Panc1 (cell line): ENCODE measurements at regions not wholly inside any gene's neighbourhood (a gene's known extent, or its start where the extent isn't known, plus 50 kb on each side); places are given as distances from the start of the nearest gene placed in this dataset.

ENCODE experiments used
- ATAC-seq: fragments of 200-7000 bp; cut with Tn5 transposase; 2 replicates; pipeline ENCODE4 v1.9.1; 2020; ENCODE audit warnings: mild to moderate bottlenecking, moderate library complexity
- BruUV-seq: library from RNA; stranded (reverse); fragments of 400-500 nt; replicated peaks from 2 replicates; lab custom pipeline; 2021; lab: Mats Ljungman, UMichigan
- CTCF ChIA-PET: fragments of 300-600 bp; sonication (Branson Sonifier 250); formaldehyde crosslinking; loops from one replicate; lab custom pipeline; 2022; ENCODE audit warnings: antibody characterized with exemption; lab: Charles Lee
- POLR2A ChIA-PET: fragments of 300-600 bp; sonication (Branson Sonifier 250); formaldehyde crosslinking; loops from one replicate; lab custom pipeline; 2022; ENCODE audit warnings: antibody characterized with exemption; lab: Charles Lee
- DNase-seq: peaks from one replicate; pipeline ENCODE4 v3.0.0-alpha.2; 2010; ENCODE audit warnings: low read depth, low spot score
- H3K27ac ChIP-seq: 2 replicates; pipeline ENCODE4 v1.5.1; 2011; ENCODE audit warnings: mild to moderate bottlenecking, low read length, inconsistent platforms
- H3K27me3 ChIP-seq: fragments of 200-500 bp; sonication (Bioruptor generic); 2 replicates; pipeline ENCODE4 v1.6.0; 2014; ENCODE audit warnings: low read length, inconsistent platforms; ENCODE audit not compliant: control insufficient read depth, insufficient read depth
- H3K36me3 ChIP-seq: fragments of 200-500 bp; sonication (Bioruptor generic); 2 replicates; pipeline ENCODE4 v1.5.1; 2014; ENCODE audit warnings: inconsistent platforms, mild to moderate bottlenecking, low read length, moderate library complexity; ENCODE audit not compliant: control insufficient read depth, insufficient read depth
- H3K4me1 ChIP-seq: 2 replicates; pipeline ENCODE4 v1.5.1; 2011; ENCODE audit warnings: inconsistent platforms, mild to moderate bottlenecking, low read length, moderate library complexity; ENCODE audit not compliant: control insufficient read depth, insufficient read depth
- H3K4me3 ChIP-seq, 2 experiments: 2 replicates each; pipeline ENCODE4 v1.5.1; 2011 to 2012; ENCODE audit warnings: low read depth in 2 of 2, low read length in 2 of 2, mild to moderate bottlenecking in 2 of 2, inconsistent platforms in 1 of 2, moderate library complexity in 1 of 2
- H3K9me3 ChIP-seq: fragments of 200-500 bp; sonication (Bioruptor generic); 2 replicates; pipeline ENCODE4 v1.5.1; 2014; ENCODE audit warnings: low read depth, mild to moderate bottlenecking, inconsistent platforms, low read length, moderate library complexity; ENCODE audit not compliant: control insufficient read depth, insufficient read depth
- POLR2AphosphoS5 ChIP-seq: IDR thresholded peaks from 2 replicates; pipeline ENCODE4 v1.6.1; 2012; ENCODE audit warnings: mild to moderate bottlenecking, low read depth, low read length, moderate library complexity
- REST ChIP-seq, 2 experiments: IDR thresholded peaks; 2 replicates each; pipeline ENCODE4 v1.6.1; 2011 to 2012; ENCODE audit warnings: low read depth in 2 of 2, control low read depth in 1 of 2, low read length in 1 of 2, mild to moderate bottlenecking in 1 of 2, moderate library complexity in 1 of 2; ENCODE audit not compliant: insufficient read depth in 1 of 2
- SIN3A ChIP-seq: IDR thresholded peaks from 2 replicates; pipeline ENCODE4 v1.6.1; 2012; ENCODE audit warnings: low read depth, mild to moderate bottlenecking, low read length, moderate library complexity, borderline replicate concordance; ENCODE audit not compliant: insufficient read depth
- TCF7L2 ChIP-seq: IDR thresholded peaks from 2 replicates; pipeline ENCODE4 v1.6.1; 2011; ENCODE audit warnings: mild to moderate bottlenecking, low read depth, low read length, inconsistent platforms
- in situ Hi-C: cut with HindIII; loops from 2 replicates; pipeline ENCODE4 v1.10.0; 2016; ENCODE audit warnings: low sequenced_read_pairs, low pct_unique_long_range_greater_than_20kb
- intact Hi-C: fragments of 100-400 bp; cut with micrococcal nuclease; formaldehyde crosslinking; loops from one replicate; pipeline ENCODE4 v1.10.0; 2022; ENCODE audit not compliant: unreplicated experiment
- TF ChIP-seq, protein P1 (sequence below): fragments of 450-650 bp; IDR thresholded peaks from 2 replicates; pipeline ENCODE4 v1.5.1; 2017; ENCODE audit warnings: mild to moderate bottlenecking

DNA sequence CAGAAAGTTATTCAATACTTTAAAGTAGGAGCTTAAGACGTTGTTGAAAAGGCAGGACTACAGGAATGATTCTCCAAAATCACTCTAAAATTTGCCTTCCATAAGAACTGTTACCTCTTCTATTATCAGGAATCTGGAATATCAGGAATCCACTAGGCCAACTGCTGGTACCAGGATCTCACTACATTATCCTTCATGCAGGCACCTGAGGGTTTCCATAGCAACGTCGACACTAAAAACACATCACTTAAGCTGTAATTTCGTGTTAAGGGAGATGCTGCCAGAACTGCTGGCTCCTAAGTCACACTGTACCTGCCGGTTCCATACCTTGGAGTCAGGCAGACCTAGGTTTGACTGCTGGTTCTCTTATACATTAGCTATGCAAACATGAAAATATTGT is 139.7 kb upstream of the C1orf87 start:
- in situ Hi-C loops = no loop called here
- BruUV-seq = no TSS peak
- DNase-seq (no peak), ATAC-seq (no peak)
- TF ChIP-seq, protein P1, sequence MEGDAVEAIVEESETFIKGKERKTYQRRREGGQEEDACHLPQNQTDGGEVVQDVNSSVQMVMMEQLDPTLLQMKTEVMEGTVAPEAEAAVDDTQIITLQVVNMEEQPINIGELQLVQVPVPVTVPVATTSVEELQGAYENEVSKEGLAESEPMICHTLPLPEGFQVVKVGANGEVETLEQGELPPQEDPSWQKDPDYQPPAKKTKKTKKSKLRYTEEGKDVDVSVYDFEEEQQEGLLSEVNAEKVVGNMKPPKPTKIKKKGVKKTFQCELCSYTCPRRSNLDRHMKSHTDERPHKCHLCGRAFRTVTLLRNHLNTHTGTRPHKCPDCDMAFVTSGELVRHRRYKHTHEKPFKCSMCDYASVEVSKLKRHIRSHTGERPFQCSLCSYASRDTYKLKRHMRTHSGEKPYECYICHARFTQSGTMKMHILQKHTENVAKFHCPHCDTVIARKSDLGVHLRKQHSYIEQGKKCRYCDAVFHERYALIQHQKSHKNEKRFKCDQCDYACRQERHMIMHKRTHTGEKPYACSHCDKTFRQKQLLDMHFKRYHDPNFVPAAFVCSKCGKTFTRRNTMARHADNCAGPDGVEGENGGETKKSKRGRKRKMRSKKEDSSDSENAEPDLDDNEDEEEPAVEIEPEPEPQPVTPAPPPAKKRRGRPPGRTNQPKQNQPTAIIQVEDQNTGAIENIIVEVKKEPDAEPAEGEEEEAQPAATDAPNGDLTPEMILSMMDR = no peak
- no peak for TF ChIP-seq POLR2AphosphoS5
- no peak for TF ChIP-seq SIN3A
- TF ChIP-seq TCF7L2 = no peak
- TF ChIP-seq REST (IDR thresholded peaks at IDR 0.05; ENCODE audit: insufficient read depth in 1 of 2, low read depth in 2 of 2, low read length in 1 of 2) = no peak
- Histone ChIP-seq H3K4me1 (no peaks in the 10 kb centered on the region), H3K4me3 (no peak overlapping the region), H3K27me3 (no peaks in the 10 kb centered on the region), H3K36me3 (no peaks in the 10 kb centered on the region), H3K9me3 (no peaks in the 10 kb centered on the region), H3K27ac (no peak overlapping the region)
- intact Hi-C loops = no loop called here
- CTCF ChIA-PET = no interaction called here
- POLR2A ChIA-PET = no interaction called here

DNA sequence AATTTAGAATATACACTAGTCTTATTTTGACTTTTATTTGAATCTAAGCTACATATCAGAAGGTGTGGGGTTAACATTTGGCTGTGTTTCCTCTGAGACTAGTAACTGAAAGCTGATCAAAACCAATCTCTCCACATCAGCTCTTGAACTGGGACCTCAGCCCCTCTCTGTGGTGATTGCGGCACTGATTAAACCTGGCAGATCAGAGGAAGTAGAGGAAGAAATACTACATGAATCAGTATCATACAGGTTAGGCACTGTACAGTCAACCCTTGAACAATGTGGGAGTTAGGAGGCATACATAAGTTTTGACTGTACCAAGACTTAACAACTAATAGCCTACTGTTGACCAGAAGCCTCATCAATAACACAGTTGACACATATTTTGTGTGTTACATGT is 122.5 kb upstream of the C1orf87 start:
- DNase-seq = no peak
- Histone ChIP-seq H3K9me3 (no peaks in the 10 kb centered on the region), H3K4me1 (no peaks in the 10 kb centered on the region), H3K36me3 (no peaks in the 10 kb centered on the region), H3K4me3 (no peak overlapping the region), H3K27ac (no peak overlapping the region), H3K27me3 (no peaks in the 10 kb centered on the region)
- in situ Hi-C loops (no loop called here), intact Hi-C loops (no loop called here)
- ATAC-seq = no peak
- TF ChIP-seq REST (IDR thresholded peaks at IDR 0.05; ENCODE audit: insufficient read depth in 1 of 2, low read depth in 2 of 2, low read length in 1 of 2) (no peak), POLR2AphosphoS5 (no peak), SIN3A (no peak), TCF7L2 (no peak)
- TF ChIP-seq, protein P1 = no peak
- BruUV-seq = no TSS peak
- ChIA-PET POLR2A (no interaction called here), CTCF (no interaction called here)
